ENCODE measurements at regions not wholly inside any gene's neighbourhood (a gene's known extent, or its start where the extent isn't known, plus 50 kb on each side); places are given as distances from the start of the nearest gene placed in this dataset.

DNA sequence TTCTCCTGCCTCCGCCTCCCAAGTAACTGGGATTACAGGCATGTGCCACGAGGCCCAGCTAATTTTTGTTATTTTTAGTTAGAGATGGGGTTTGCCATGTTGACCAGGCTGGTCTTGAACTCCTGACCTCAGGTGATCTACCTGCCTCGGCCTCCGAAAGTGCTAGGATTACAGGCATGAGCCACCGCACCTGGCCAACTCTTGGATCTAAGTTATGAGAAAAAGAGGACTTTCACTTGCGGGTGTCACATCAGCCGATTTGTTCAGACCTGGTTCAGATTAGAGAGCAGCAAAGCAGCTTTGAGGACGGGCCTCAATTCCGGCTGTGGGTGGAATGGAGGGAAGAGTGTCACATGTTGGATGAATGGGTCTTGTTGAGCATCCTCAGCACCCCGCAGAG is 61.0 kb upstream of the FGFR2 start (continued):
- TF ChIP-seq, protein P1, sequence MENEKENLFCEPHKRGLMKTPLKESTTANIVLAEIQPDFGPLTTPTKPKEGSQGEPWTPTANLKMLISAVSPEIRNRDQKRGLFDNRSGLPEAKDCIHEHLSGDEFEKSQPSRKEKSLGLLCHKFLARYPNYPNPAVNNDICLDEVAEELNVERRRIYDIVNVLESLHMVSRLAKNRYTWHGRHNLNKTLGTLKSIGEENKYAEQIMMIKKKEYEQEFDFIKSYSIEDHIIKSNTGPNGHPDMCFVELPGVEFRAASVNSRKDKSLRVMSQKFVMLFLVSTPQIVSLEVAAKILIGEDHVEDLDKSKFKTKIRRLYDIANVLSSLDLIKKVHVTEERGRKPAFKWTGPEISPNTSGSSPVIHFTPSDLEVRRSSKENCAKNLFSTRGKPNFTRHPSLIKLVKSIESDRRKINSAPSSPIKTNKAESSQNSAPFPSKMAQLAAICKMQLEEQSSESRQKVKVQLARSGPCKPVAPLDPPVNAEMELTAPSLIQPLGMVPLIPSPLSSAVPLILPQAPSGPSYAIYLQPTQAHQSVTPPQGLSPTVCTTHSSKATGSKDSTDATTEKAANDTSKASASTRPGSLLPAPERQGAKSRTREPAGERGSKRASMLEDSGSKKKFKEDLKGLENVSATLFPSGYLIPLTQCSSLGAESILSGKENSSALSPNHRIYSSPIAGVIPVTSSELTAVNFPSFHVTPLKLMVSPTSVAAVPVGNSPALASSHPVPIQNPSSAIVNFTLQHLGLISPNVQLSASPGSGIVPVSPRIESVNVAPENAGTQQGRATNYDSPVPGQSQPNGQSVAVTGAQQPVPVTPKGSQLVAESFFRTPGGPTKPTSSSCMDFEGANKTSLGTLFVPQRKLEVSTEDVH (IDR thresholded peaks at IDR 0.05; ENCODE audit: low read depth, partially characterized antibody), result no peak
- TF ChIP-seq, protein P2, sequence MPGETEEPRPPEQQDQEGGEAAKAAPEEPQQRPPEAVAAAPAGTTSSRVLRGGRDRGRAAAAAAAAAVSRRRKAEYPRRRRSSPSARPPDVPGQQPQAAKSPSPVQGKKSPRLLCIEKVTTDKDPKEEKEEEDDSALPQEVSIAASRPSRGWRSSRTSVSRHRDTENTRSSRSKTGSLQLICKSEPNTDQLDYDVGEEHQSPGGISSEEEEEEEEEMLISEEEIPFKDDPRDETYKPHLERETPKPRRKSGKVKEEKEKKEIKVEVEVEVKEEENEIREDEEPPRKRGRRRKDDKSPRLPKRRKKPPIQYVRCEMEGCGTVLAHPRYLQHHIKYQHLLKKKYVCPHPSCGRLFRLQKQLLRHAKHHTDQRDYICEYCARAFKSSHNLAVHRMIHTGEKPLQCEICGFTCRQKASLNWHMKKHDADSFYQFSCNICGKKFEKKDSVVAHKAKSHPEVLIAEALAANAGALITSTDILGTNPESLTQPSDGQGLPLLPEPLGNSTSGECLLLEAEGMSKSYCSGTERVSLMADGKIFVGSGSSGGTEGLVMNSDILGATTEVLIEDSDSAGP (CRISPR knock-in tag; IDR thresholded peaks at IDR 0.05), result no peak
- TF ChIP-seq OTX1 (CRISPR knock-in tag; IDR thresholded peaks at IDR 0.05) (no peak), SAFB (IDR thresholded peaks at IDR 0.05; ENCODE audit: borderline replicate concordance, low read depth, low read length) (no peak)
- TF ChIP-seq, protein P3, sequence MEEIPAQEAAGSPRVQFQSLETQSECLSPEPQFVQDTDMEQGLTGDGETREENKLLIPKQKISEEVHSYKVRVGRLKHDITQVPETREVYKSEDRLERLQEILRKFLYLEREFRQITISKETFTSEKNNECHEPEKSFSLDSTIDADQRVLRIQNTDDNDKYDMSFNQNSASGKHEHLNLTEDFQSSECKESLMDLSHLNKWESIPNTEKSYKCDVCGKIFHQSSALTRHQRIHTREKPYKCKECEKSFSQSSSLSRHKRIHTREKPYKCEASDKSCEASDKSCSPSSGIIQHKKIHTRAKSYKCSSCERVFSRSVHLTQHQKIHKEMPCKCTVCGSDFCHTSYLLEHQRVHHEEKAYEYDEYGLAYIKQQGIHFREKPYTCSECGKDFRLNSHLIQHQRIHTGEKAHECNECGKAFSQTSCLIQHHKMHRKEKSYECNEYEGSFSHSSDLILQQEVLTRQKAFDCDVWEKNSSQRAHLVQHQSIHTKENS (CRISPR knock-in tag; IDR thresholded peaks at IDR 0.05), result no peak

DNA sequence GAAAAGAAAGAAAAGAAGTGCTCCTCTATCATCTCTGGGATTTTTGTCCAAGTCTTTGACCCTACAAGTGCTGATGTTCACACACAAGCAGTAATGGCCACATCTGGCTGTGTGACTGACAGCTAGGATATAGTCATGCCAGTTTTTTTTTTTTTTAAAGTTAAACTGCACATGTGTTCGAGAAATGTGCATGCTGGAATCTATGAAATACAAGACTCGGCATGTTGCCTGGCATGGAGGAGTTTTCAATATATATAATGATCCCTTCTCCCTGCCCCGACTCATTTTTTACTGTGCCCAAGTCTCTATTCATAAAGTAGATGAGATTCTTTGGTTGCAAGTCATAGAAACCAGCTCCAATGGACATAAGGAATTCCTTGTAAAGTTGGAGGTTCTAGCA is 60.4 kb upstream of the FGFR2 start:
- no TSS peak for BruUV-seq (replicated peaks)
- Histone ChIP-seq H3K4me1 (replicated peaks in 1 of 2; ENCODE audit: control insufficient read depth in 2 of 2, insufficient read depth in 2 of 2, low read length in 2 of 2) (no peaks in the 10 kb centered on the region), H3K9me1 (ENCODE audit: control insufficient read depth, insufficient read depth, low read length) (no peaks in the 10 kb centered on the region), H3K4me2 (ENCODE audit: insufficient read depth, low read length) (no peak overlapping the region), H3K27ac (ENCODE audit: extremely low read depth, low read depth, low read length) (no peak overlapping the region), H4K20me1 (replicated peaks; ENCODE audit: control insufficient read depth, insufficient read depth, low read length) (no peaks in the 10 kb centered on the region), H3K27me3 (ENCODE audit: control insufficient read depth in 2 of 2, insufficient read depth in 2 of 2, low read length in 2 of 2) (peaks cover 0 to 33% of the 10 kb centered on the region in 2 experiments; a peak in 2 of 5 replicates), H3K36me3 (ENCODE audit: control insufficient read depth, insufficient read depth, low read length) (no peaks in the 10 kb centered on the region), H3K9me3 (replicated peaks; ENCODE audit: control insufficient read depth, insufficient read depth, low read depth, low read length) (no peaks in the 10 kb centered on the region), H3K79me2 (ENCODE audit: control insufficient read depth, insufficient read depth, low read length) (no peaks in the 10 kb centered on the region), H3K4me3 (no peak overlapping the region), H3K9ac (ENCODE audit: insufficient read depth in 1 of 2, low read depth in 2 of 2, low read length in 2 of 2) (no peak overlapping the region), H2AFZ (ENCODE audit: low read depth, low read length) (no peak overlapping the region)
- TF ChIP-seq BDP1 (IDR thresholded peaks at IDR 0.05; ENCODE audit: insufficient read depth, insufficient read length) (no peak), POLR2H (tag; IDR thresholded peaks at IDR 0.05; ENCODE audit: low read depth) (no peak), CEBPB (tag; IDR thresholded peaks at IDR 0.05) (no peak), ZNF444 (CRISPR knock-in tag; IDR thresholded peaks at IDR 0.05) (no peak), LEF1 (IDR thresholded peaks at IDR 0.05) (no peak), DDX20 (tag; IDR thresholded peaks at IDR 0.05; ENCODE audit: low read depth) (no peak)
- TF ChIP-seq, protein P4, sequence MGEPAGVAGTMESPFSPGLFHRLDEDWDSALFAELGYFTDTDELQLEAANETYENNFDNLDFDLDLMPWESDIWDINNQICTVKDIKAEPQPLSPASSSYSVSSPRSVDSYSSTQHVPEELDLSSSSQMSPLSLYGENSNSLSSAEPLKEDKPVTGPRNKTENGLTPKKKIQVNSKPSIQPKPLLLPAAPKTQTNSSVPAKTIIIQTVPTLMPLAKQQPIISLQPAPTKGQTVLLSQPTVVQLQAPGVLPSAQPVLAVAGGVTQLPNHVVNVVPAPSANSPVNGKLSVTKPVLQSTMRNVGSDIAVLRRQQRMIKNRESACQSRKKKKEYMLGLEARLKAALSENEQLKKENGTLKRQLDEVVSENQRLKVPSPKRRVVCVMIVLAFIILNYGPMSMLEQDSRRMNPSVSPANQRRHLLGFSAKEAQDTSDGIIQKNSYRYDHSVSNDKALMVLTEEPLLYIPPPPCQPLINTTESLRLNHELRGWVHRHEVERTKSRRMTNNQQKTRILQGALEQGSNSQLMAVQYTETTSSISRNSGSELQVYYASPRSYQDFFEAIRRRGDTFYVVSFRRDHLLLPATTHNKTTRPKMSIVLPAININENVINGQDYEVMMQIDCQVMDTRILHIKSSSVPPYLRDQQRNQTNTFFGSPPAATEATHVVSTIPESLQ (CRISPR knock-in tag; IDR thresholded peaks at IDR 0.05), result no peak
- TF ChIP-seq, protein P5, sequence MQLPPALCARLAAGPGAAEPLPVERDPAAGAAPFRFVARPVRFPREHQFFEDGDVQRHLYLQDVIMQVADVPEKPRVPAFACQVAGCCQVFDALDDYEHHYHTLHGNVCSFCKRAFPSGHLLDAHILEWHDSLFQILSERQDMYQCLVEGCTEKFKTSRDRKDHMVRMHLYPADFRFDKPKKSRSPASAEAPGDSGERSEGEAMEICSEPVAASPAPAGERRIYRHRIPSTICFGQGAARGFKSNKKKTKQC (CRISPR knock-in tag; IDR thresholded peaks at IDR 0.05), result no peak
- intact Hi-C loops (cut with micrococcal nuclease) (no loop called here), in situ Hi-C loops (cut with MboI) (no loop called here)
- WGBS (ENCODE audit: insufficient coverage, low coverage, missing lambda C conversion rate), result 3% methylated on average over 3 of the region's 3 CpGs
- ATAC-seq, result no peak
- ChIA-PET CTCF (ENCODE audit: low intra/inter-chr PET ratio) (no interaction called here), POLR2A (no interaction called here)
- FAIRE-seq, result no peak
- DNase-seq (ENCODE audit: extremely low read depth in 1 of 4, low spot score in 3 of 4), result no peak

All from K562 (cell line).